GDM1 (cell line): ENCODE measurements at regions not wholly inside any gene's neighbourhood (a gene's known extent, or its start where the extent isn't known, plus 50 kb on each side); places are given as distances from the start of the nearest gene placed in this dataset.
"Not testable (repeated sequence)": the region's sequence is repeated elsewhere in the genome, so short reads cannot be mapped to it uniquely, and the experiment has no call there.

Source experiments
- DNase-seq: peaks from one replicate; lab custom pipeline; 2025; lab: John Stamatoyannopoulos, UW

GRCh38 chr2:16186661-16187481, 246.5 kb downstream of the MYCN start:
- no peak for DNase-seq

GRCh38 chr2:16185801-16186272, 245.5 kb downstream of the MYCN start:
- no peak for DNase-seq

- no peak for DNase-seq
These were observed 244.8 kb downstream of the MYCN start for GRCh38 chr2:16184945-16185660.

GRCh38 chr2:16184341-16184890, 244.1 kb downstream of the MYCN start:
- DNase-seq: no peak

- DNase-seq: no peak
These were observed 243.0 kb downstream of the MYCN start for GRCh38 chr2:16183345-16183744.

GRCh38 chr2:16182841-16183240, 242.5 kb downstream of the MYCN start:
- DNase-seq: no peak

- not testable (repeated sequence) for DNase-seq
These were observed 242.0 kb downstream of the MYCN start for GRCh38 chr2:16182311-16182815.

- DNase-seq: no peak
These were observed 241.4 kb downstream of the MYCN start for GRCh38 chr2:16181741-16182090.

GRCh38 chr2:16181062-16181740, 240.9 kb downstream of the MYCN start:
- DNase-seq: no peak

GRCh38 chr2:16180631-16181030, 240.3 kb downstream of the MYCN start:
- DNase-seq: no peak

GRCh38 chr2:16179701-16180416, 239.5 kb downstream of the MYCN start:
- DNase-seq: no peak

- DNase-seq: no peak
These were observed 238.3 kb downstream of the MYCN start for GRCh38 chr2:16178551-16179130.

GRCh38 chr2:16177671-16178180, 237.4 kb downstream of the MYCN start:
- no peak for DNase-seq

GRCh38 chr2:16176971-16177480, 236.7 kb downstream of the MYCN start:
- DNase-seq: no peak

GRCh38 chr2:16175247-16175825, 235.0 kb downstream of the MYCN start:
- no peak for DNase-seq

- no peak for DNase-seq
These were observed 234.3 kb downstream of the MYCN start for GRCh38 chr2:16174693-16175045.

GRCh38 chr2:16173893-16174692, 233.7 kb downstream of the MYCN start:
- DNase-seq: no peak

- DNase-seq: no peak
These were observed 232.2 kb downstream of the MYCN start for GRCh38 chr2:16172324-16173175.
